Renal cortical epithelial cell (primary cell): ENCODE measurements at regions not wholly inside any gene's neighbourhood (a gene's known extent, or its start where the extent isn't known, plus 50 kb on each side); places are given as distances from the start of the nearest gene placed in this dataset.
A peak's percentile ranks its signal among the peaks of the same experiment; 100 is the strongest.

Experiments used
- DNase-seq: peaks from one replicate; pipeline ENCODE4 v3.0.0-alpha.2; 2011; ENCODE audit warnings: low read depth

GRCh38 chr12:127336416-127336815 is 930.6 kb upstream of the TMEM132C start:
- no peak for DNase-seq

DNA sequence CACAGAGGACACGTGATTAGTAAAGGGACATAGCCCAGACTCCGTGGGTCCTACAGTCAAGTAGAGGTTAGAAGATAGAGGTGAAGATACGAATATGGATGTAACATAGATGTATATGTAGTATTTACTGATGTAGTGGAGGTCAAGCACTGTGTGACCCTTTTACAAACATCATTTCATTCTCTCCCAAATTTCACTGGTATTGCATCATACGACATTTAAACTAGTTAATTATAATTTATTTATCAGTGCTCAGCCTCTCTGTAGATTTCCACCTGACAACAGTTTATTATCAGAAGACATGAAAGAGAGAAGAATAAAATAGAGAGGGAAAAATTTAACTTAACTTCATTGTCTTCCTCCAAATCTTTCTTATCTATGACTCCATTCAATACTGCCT is 927.9 kb upstream of the TMEM132C start:
- no peak for DNase-seq

GRCh38 chr12:127340381-127340780 is 926.6 kb upstream of the TMEM132C start:
- DNase-seq = no peak

DNA sequence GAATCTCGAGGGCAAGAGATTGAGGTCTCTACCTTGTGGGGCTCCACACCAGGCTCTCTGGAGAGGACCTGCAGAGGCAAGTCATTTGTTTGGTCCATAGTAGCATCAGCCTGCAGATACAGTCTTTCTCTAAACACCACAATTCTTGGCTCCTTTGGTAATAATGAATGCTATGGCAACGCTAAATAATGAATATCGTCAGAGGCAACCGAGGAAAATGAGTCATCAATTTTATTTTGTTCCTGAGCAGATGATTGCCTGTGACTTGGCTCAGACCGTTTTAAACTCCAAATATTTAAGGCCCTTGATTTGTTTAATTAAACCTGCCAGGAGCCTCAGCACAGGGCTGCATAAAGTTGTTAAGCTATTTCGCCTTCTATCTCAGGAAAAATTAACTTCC is 924.1 kb upstream of the TMEM132C start:
- no peak for DNase-seq

- no peak for DNase-seq
Observed at GRCh38 chr12:127343940-127344339, 923.0 kb upstream of the TMEM132C start.

DNA sequence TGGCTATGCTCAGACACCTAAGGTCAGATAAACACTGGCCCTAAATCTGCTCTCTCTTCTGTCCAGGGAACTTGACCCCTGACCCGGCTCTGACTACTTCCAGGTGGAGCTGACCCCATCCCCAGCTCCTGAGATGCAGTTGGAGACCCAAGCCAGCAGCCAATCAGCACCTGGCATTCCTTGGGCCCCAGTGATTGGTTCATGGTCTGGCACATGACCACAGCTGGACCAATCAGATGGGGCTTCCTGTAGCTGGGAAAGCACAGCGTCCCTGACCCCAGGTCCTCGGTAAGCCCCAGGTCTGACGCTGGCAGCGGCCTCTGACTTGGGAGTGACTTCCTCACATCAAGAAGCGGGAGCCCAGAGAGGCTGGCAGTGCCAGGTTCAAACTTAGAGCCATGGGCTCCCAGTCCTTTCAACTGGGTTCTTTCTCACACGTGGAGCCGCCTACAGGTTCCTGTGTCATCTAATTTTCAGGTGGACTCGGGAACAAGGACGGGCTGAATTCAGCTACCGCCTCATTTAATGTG is 915.4 kb upstream of the TMEM132C start:
- no peak for DNase-seq

DNA sequence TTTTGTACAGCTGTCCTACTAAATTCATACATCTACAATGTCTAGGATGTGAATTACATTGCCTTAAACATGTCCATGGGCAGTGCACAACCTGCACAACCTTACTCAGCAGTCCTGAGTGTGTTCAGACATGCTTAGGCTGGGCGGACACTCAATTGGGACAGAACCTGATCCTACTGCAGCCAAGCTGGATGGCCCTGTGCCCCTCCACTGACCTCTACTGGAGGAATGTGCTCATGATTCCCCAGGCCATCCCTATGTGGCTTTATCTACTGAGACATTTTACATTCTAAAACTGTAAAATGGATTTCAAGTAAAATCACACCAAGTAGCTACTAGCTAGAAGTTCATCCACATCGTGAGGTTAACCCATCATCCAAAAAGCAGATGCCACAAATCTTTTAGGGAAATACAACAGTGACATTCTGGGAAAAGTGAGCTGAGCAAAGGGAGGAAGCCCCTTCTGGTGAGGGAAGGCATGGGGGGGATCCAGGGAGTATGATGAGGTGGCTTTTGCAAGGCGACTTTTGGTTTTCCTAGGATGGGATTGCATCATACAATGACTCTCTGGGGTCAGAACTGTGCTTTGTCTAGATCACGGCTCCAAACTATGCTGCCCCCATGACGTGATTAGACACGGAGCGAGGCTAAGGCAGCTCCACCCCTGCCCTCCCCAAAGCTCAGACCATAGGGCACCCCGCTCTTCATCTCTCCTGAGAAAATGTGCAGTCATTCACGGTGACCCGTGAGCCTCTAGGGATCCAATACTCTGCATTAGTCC is 911.7 kb upstream of the TMEM132C start:
- DNase-seq = no peak

- DNase-seq = no peak
Observed at GRCh38 chr12:127358888-127359287, 908.1 kb upstream of the TMEM132C start.

DNA sequence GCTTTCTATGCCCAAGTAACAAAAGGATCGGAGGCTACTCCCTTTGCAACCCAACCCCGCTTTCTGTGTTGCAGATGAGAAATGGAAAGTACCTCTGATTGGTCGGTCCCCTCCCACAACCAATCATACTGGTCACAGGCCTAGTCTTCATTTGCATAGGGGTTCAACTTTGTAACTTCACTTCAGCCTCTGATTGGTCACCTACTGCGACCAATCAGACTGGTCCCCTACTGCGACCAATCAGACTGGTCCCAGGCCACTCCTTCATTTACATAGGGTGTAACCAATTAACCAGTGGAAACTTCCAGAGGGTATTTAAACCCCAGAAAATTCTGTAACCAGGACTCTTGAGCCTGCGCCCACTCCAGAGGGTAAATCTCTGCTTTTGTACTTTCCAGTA is 906.4 kb upstream of the TMEM132C start:
- DNase-seq = no peak

GRCh38 chr12:127362121-127362520 is 904.8 kb upstream of the TMEM132C start:
- DNase-seq = no peak

- no peak for DNase-seq
Observed at GRCh38 chr12:127363392-127363791, 903.6 kb upstream of the TMEM132C start.

DNA sequence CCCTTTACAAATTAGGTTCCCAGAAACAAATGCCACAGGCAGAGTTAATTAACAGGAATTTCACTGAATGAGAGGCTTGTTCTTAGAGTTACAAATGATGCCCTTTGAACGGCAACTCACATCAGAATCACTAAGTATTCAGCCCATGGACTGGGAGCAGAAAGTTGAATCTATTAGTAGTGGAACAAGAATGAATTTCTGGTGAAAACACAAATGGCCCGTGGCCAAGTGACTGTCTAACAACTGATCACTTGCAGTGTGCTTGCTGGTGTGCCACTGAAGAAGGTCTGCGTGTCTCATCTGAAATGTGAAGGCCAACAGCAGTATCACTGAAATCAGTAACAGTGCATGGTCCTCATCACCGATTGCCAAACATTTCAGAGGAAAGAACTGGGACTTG is 893.4 kb upstream of the TMEM132C start:
- DNase-seq = no peak

DNA sequence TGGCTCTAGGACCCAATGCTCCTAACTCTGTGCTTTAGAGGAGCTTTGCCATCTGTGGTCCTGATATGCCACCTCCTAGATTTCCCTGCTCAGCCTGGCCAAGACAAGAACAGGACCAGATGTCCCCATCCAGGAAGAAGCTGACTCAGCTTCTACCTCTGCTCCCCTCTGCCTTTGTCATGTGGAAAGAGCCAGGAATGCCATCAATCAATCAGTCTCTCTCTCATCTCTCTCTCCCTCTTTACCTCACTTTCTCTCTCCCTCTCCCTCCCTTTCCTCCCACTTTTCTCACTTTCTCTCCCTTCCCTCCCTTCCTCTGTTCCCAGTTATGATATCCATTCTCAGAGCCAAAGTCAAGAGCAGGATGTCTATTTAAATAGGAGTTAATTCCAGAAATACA is 892.5 kb upstream of the TMEM132C start:
- no peak for DNase-seq

GRCh38 chr12:127381043-127381668 is 885.8 kb upstream of the TMEM132C start:
- DNase-seq = no peak

DNA sequence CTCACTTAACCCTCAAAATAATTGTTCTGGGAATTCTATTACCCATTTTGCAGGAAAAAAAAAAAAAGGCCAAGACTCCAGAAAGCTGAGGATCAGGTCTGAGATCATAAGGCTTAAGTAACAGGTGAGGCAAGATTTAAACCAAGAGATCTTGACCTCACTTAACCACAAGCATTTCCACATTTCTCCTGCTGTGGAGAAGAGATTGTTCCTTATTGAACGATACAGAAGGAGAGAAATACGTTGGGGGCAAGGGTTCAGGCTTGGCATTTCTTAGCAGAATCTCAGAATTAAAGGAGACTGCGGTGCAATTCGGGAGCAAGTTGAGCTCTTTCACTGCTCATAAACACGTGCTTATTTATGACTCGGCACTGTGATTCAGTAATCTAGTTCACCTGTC is 885.3 kb upstream of the TMEM132C start:
- DNase-seq = peak; percentile 79

DNA sequence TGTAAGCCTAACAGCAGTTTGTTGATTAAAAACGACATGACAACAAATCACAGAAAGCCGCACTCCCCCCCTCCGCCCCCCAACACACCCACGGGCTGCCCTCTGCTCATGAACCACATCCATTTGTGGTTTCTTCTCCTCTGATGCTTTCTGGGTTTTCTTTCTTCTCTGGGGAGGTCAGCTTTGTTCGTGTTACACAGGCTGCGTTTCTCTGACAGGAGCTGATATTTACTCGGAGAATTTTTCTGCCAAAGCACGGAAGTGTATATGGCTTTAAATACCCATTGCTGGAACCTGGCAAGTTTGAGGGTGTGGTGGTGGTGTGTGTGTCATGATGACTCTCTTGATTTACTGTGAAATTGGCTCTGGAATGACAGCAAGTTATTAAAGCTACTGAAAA is 883.7 kb upstream of the TMEM132C start:
- peak; percentile 82 for DNase-seq

GRCh38 chr12:127386723-127387122 is 880.2 kb upstream of the TMEM132C start:
- no peak for DNase-seq

- DNase-seq = no peak
Observed at GRCh38 chr12:127388985-127389384, 878.0 kb upstream of the TMEM132C start.

GRCh38 chr12:127389923-127390322 is 877.0 kb upstream of the TMEM132C start:
- peak; percentile 57 for DNase-seq

- DNase-seq = no peak
Observed at GRCh38 chr12:127393465-127393864, 873.5 kb upstream of the TMEM132C start.

GRCh38 chr12:127393896-127394295 is 873.1 kb upstream of the TMEM132C start:
- DNase-seq = peak; percentile 30

GRCh38 chr12:127396734-127397133 is 870.2 kb upstream of the TMEM132C start:
- DNase-seq = no peak

GRCh38 chr12:127398016-127398710 is 868.8 kb upstream of the TMEM132C start:
- no peak for DNase-seq
